B cell (primary cell): ENCODE measurements at regions not wholly inside any gene's neighbourhood (a gene's known extent, or its start where the extent isn't known, plus 50 kb on each side); places are given as distances from the start of the nearest gene placed in this dataset.

Source experiments
- ATAC-seq: fragments of 200-7000 bp; cut with Tn5 transposase; one replicate; pipeline ENCODE4 v1.10.0; 2021; ENCODE audit warnings: low read depth, mild to moderate bottlenecking, moderate number of reproducible peaks, moderate library complexity
- CTCF ChIA-PET: fragments of 350-600 bp; sonication (Branson Sonifier 250); formaldehyde crosslinking; loops from one replicate; lab custom pipeline; 2021; ENCODE audit warnings: antibody characterized with exemption, inconsistent platforms; lab: Charles Lee
- POLR2A ChIA-PET: fragments of 350-600 bp; sonication (Branson Sonifier 250); formaldehyde crosslinking; loops from one replicate; lab custom pipeline; 2021; ENCODE audit warnings: antibody characterized with exemption; lab: Charles Lee
- DNase-seq: peaks from one replicate; pipeline ENCODE4 v3.0.0; 2013
- H2AFZ ChIP-seq: 2 replicates; pipeline ENCODE4 v1.6.1; 2012; ENCODE audit warnings: mild to moderate bottlenecking, low read depth, low read length; ENCODE audit not compliant: insufficient read depth, poor library complexity, severe bottlenecking
- H3K27ac ChIP-seq, 2 donors: 1 replicate in 1 of 2; 2 replicates in 1 of 2; pipeline ENCODE4 v1.5.1; 2012 to 2013; ENCODE audit warnings: low read length in 2 of 2, mild to moderate bottlenecking in 2 of 2, moderate library complexity in 1 of 2
- H3K27me3 ChIP-seq, 4 experiments: fragments of 200-600 bp in 1 of 4; sonication (generic) in 1 of 4; replicated peaks in 1 of 4; 1 replicate in 2 of 4; 2 replicates in 2 of 4; pipeline versions ENCODE4 v1.6.1 to v1.7.0; 2013 to 2016; ENCODE audit warnings: low read length in 3 of 4, mild to moderate bottlenecking in 2 of 4, mixed read lengths in 1 of 4, moderate library complexity in 1 of 4; ENCODE audit not compliant: insufficient read depth in 4 of 4, control insufficient read depth in 3 of 4; ENCODE audit errors: control extremely low read depth in 1 of 4
- H3K36me3 ChIP-seq, 2 experiments: replicated peaks in 1 of 2; 1 replicate in 1 of 2; 2 replicates in 1 of 2; pipeline versions ENCODE4 v1.6.1 to v1.7.1; 2013; ENCODE audit warnings: low read length in 1 of 2; ENCODE audit not compliant: insufficient read depth in 2 of 2, control insufficient read depth in 1 of 2; ENCODE audit errors: control extremely low read depth in 1 of 2, extremely low read depth in 1 of 2
- H3K4me1 ChIP-seq, 2 donors: fragments of 200-600 bp in 1 of 2; sonication (generic) in 1 of 2; 1 replicate in 1 of 2; 2 replicates in 1 of 2; pipeline versions ENCODE4 v1.5.1 to v1.6.1; 2013 to 2017; ENCODE audit warnings: low read length in 2 of 2; ENCODE audit not compliant: control insufficient read depth in 2 of 2, insufficient read depth in 2 of 2
- H3K4me2 ChIP-seq: replicated peaks from 2 replicates; pipeline ENCODE3; 2012; ENCODE audit warnings: mild to moderate bottlenecking, low read depth, low read length; ENCODE audit not compliant: poor library complexity, severe bottlenecking
- H3K4me3 ChIP-seq, 5 experiments: fragments of 200-600 bp in 1 of 5; sonication (generic) in 1 of 5; 1 replicate in 3 of 5; 2 replicates in 2 of 5; pipeline versions ENCODE4 v1.5.1 to v1.7.0; 2011 to 2016; ENCODE audit warnings: low read length in 4 of 5, mild to moderate bottlenecking in 4 of 5, low read depth in 2 of 5, control low read depth in 1 of 5, moderate library complexity in 1 of 5; ENCODE audit not compliant: insufficient read depth in 1 of 5; ENCODE audit errors: control extremely low read depth in 1 of 5, extremely low read depth in 1 of 5
- H3K79me2 ChIP-seq: fragments of 200-600 bp; sonication (generic); one replicate; pipeline ENCODE4 v1.6.0; 2016; ENCODE audit warnings: low read length; ENCODE audit not compliant: control insufficient read depth, insufficient read depth
- H3K9ac ChIP-seq: fragments of 200-600 bp; sonication (generic); 2 replicates; pipeline ENCODE4 v1.6.1; 2017; ENCODE audit warnings: mild to moderate bottlenecking, low read length, moderate library complexity
- H3K9me3 ChIP-seq, 3 donors: one replicate each; pipeline versions ENCODE4 v1.6.1 to v1.7.1; 2013; ENCODE audit warnings: low read length in 2 of 3; ENCODE audit not compliant: control insufficient read depth in 2 of 3, insufficient read depth in 1 of 3; ENCODE audit errors: control extremely low read depth in 1 of 3
- H4K20me1 ChIP-seq: 2 replicates; pipeline ENCODE4 v1.6.0; 2012; ENCODE audit warnings: mild to moderate bottlenecking, low read length; ENCODE audit not compliant: insufficient read depth, control insufficient read depth, poor library complexity, severe bottlenecking
- H3K27ac Mint-ChIP-seq: one replicate; pipeline ENCODE4 v1.8.0; 2021; ENCODE audit warnings: mixed read lengths
- H3K27me3 Mint-ChIP-seq: one replicate; pipeline ENCODE4 v1.8.0; 2021; ENCODE audit warnings: mixed read lengths
- H3K4me1 Mint-ChIP-seq: one replicate; pipeline ENCODE4 v1.8.0; 2021; ENCODE audit warnings: mixed read lengths
- H3K4me3 Mint-ChIP-seq: one replicate; pipeline ENCODE4 v1.8.0; 2021; ENCODE audit warnings: mixed read lengths
- H3K9me3 Mint-ChIP-seq: one replicate; pipeline ENCODE4 v1.8.0; 2022; ENCODE audit warnings: mixed read lengths; ENCODE audit not compliant: insufficient read depth
- CTCF ChIP-seq: fragments of 200-600 bp; IDR thresholded peaks from one replicate; pipeline ENCODE4 v1.8.0; 2022; ENCODE audit warnings: antibody characterized with exemption, mild to moderate bottlenecking
- EZH2 ChIP-seq: IDR thresholded peaks from 2 replicates; pipeline ENCODE4 v1.6.1; 2012; ENCODE audit warnings: borderline replicate concordance, low read depth, mild to moderate bottlenecking, moderate library complexity, low read length; ENCODE audit not compliant: insufficient read depth, poor library complexity, severe bottlenecking
- WGBS: methylation state at CpG from one replicate; pipeline ENCODE4 v1.1.5; 2013; ENCODE audit warnings: missing lambda C conversion rate; ENCODE audit not compliant: insufficient coverage; 5-methylcytosine and 5-hydroxymethylcytosine counted together
- intact Hi-C: fragments of 100-400 bp; cut with micrococcal nuclease; formaldehyde crosslinking; loops from one replicate; pipeline ENCODE4 v1.10.0; 2022

- H4K20me1 ChIP-seq: no peaks in the 10 kb centered on the region
- peaks cover 8% of the 10 kb centered on the region for H3K27me3 Mint-ChIP-seq
- POLR2A ChIA-PET: no interaction called here
- H3K9me3 Mint-ChIP-seq: no peaks in the 10 kb centered on the region
- H3K4me1 ChIP-seq: no peaks in the 10 kb centered on the region
- no peaks in the 10 kb centered on the region for H3K4me1 Mint-ChIP-seq
- no peak for TF ChIP-seq CTCF
- no peak for TF ChIP-seq EZH2
- H3K9me3 ChIP-seq: no peaks in the 10 kb centered on the region
- H3K27ac Mint-ChIP-seq: no peak overlapping the region
- intact Hi-C loops: no loop called here
- no peaks in the 10 kb centered on the region for H3K36me3 ChIP-seq
- H3K4me3 Mint-ChIP-seq: no peak overlapping the region
- 95% methylated on average over 7 of the region's 7 CpGs for WGBS
- no peak for DNase-seq
- H2AFZ ChIP-seq: no peak overlapping the region
- H3K27ac ChIP-seq: no peak overlapping the region
- CTCF ChIA-PET: no interaction called here
- no peak overlapping the region for H3K4me3 ChIP-seq
- no peaks in the 10 kb centered on the region for H3K79me2 ChIP-seq
- H3K27me3 ChIP-seq: no peaks in the 10 kb centered on the region
- no peak overlapping the region for H3K4me2 ChIP-seq
- H3K9ac ChIP-seq: no peak overlapping the region
- no peak for ATAC-seq
Observed at GRCh38 chr10:43748560-43748959, 99.9 kb upstream of the ZNF32 start.

DNA sequence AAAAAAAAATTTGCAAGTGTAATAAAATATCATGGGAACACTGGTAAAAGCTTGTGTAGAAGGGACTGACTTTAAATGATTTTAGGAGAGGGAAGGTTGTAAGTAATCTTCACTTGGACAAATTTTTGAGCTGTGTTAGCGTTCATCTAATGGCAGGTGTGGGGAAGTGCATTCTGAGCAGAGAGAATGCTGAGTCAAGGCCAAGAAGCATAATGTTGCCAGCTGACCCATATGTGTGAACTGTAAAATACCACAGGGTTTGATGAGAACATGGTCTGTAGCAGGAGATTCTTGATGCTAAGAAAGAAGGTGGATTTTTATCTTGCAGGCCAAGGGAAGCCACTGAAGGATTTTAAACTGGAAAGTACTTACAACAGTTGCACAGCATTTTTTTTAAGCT is 98.2 kb upstream of the ZNF32 start:
- intact Hi-C loops: no loop called here
- POLR2A ChIA-PET: no interaction called here
- ATAC-seq (no peak), DNase-seq (no peak)
- Histone ChIP-seq H3K9ac (no peak overlapping the region), H3K79me2 (no peaks in the 10 kb centered on the region), H2AFZ (no peak overlapping the region), H3K9me3 (no peaks in the 10 kb centered on the region), H3K4me3 (no peak overlapping the region), H3K4me2 (no peak overlapping the region), H3K4me1 (no peaks in the 10 kb centered on the region), H3K36me3 (no peaks in the 10 kb centered on the region), H4K20me1 (no peaks in the 10 kb centered on the region), H3K27ac (no peak overlapping the region), H3K27me3 (no peaks in the 10 kb centered on the region)
- no peak overlapping the region for H3K4me3 Mint-ChIP-seq
- TF ChIP-seq EZH2 (no peak), CTCF (no peak)
- CTCF ChIA-PET: no interaction called here
- WGBS: 39% methylated on average over 1 of the region's 1 CpG
- H3K4me1 Mint-ChIP-seq: no peaks in the 10 kb centered on the region
- no peaks in the 10 kb centered on the region for H3K9me3 Mint-ChIP-seq
- peaks cover 8% of the 10 kb centered on the region for H3K27me3 Mint-ChIP-seq
- H3K27ac Mint-ChIP-seq: no peak overlapping the region
